ENCODE measurements at regions not wholly inside any gene's neighbourhood (a gene's known extent, or its start where the extent isn't known, plus 50 kb on each side); places are given as distances from the start of the nearest gene placed in this dataset.

- no peak for ATAC-seq
- Histone ChIP-seq H3K9me3 (no peaks in the 10 kb centered on the region), H3K4me3 (no peak overlapping the region), H3K36me3 (no peaks in the 10 kb centered on the region), H3K27me3 (ENCODE audit: low read depth) (no peaks in the 10 kb centered on the region), H3K4me1 (no peaks in the 10 kb centered on the region), H3K27ac (no peak overlapping the region)
- TF ChIP-seq CTCF (IDR thresholded peaks at IDR 0.05) = no peak
- DNase-seq = no peak
- intact Hi-C loops (cut with DNase I) = no loop called here
Measured at GRCh38 chr14:34173916-34174315, 223.0 kb upstream of the EGLN3 start.

- H3K4me3 ChIP-seq = no peak overlapping the region
- no peaks in the 10 kb centered on the region for H3K9me3 ChIP-seq
- H3K36me3 ChIP-seq = no peaks in the 10 kb centered on the region
- ATAC-seq = no peak
- no peak for TF ChIP-seq CTCF (IDR thresholded peaks at IDR 0.05)
- no peak overlapping the region for H3K27ac ChIP-seq
- no peaks in the 10 kb centered on the region for H3K4me1 ChIP-seq
- intact Hi-C loops (cut with DNase I) = no loop called here
- H3K27me3 ChIP-seq (ENCODE audit: low read depth) = no peaks in the 10 kb centered on the region
- DNase-seq = no peak
Measured at GRCh38 chr14:34172550-34173368, 221.9 kb upstream of the EGLN3 start.

GRCh38 chr14:34172173-34172451 is 221.2 kb upstream of the EGLN3 start:
- no peak for ATAC-seq
- no peak for TF ChIP-seq CTCF (IDR thresholded peaks at IDR 0.05)
- intact Hi-C loops (cut with DNase I) = no loop called here

GRCh38 chr14:34171431-34172172 is 220.7 kb upstream of the EGLN3 start:
- TF ChIP-seq CTCF (IDR thresholded peaks at IDR 0.05) = no peak

More at GRCh38 chr14:34172173-34172451, 221.2 kb upstream of the EGLN3 start:
- Histone ChIP-seq H3K4me3 (no peak overlapping the region), H3K27ac (no peak overlapping the region), H3K27me3 (ENCODE audit: low read depth) (no peaks in the 10 kb centered on the region), H3K36me3 (no peaks in the 10 kb centered on the region), H3K4me1 (no peaks in the 10 kb centered on the region), H3K9me3 (no peaks in the 10 kb centered on the region)
- DNase-seq = no peak

GRCh38 chr14:34170882-34171281 is 220.0 kb upstream of the EGLN3 start:
- ATAC-seq = no peak
- Histone ChIP-seq H3K9me3 (no peaks in the 10 kb centered on the region), H3K27ac (no peak overlapping the region), H3K4me1 (no peaks in the 10 kb centered on the region), H3K27me3 (ENCODE audit: low read depth) (no peaks in the 10 kb centered on the region), H3K4me3 (no peak overlapping the region), H3K36me3 (no peaks in the 10 kb centered on the region)
- no peak for DNase-seq
- intact Hi-C loops (cut with DNase I) = no loop called here
- no peak for TF ChIP-seq CTCF (IDR thresholded peaks at IDR 0.05)

More at GRCh38 chr14:34171431-34172172, 220.7 kb upstream of the EGLN3 start:
- H3K36me3 ChIP-seq = no peaks in the 10 kb centered on the region
- H3K27ac ChIP-seq = no peak overlapping the region
- H3K27me3 ChIP-seq (ENCODE audit: low read depth) = no peaks in the 10 kb centered on the region
- no peaks in the 10 kb centered on the region for H3K4me1 ChIP-seq
- no peak overlapping the region for H3K4me3 ChIP-seq
- ATAC-seq (no peak), DNase-seq (no peak)
- intact Hi-C loops (cut with DNase I) = no loop called here
- no peaks in the 10 kb centered on the region for H3K9me3 ChIP-seq

Data from lower lobe of right lung (tissue), 2 donors.